ENCODE measurements at regions not wholly inside any gene's neighbourhood (a gene's known extent, or its start where the extent isn't known, plus 50 kb on each side); places are given as distances from the start of the nearest gene placed in this dataset.
"Not testable (repeated sequence)": the region's sequence is repeated elsewhere in the genome, so short reads cannot be mapped to it uniquely, and the experiment has no call there.

DNA sequence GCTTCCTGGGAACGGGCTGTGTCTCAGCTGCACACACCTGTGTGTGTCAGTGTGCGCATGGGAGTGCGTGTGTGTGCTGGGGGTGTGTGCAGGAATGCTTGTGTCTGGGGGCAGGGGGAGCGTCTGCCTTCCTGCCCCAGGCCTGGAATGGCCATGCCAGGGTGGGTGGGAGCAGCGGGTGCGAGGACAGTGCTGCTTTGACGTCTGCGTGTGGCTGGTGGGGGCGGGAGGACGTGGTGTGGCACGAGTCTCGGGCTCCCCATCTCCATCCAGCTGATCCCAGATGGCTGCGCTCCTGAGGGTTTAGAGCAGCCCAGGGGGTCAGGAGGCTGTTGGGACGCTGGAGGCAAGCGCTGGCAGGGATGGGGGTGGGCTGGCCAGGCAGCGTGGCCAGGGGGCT, 80.6 kb downstream of the TMEM121 start:
- not testable (repeated sequence) for H3K9ac ChIP-seq (ENCODE audit: insufficient read depth, low read length); H3K27ac ChIP-seq (ENCODE audit: insufficient read depth, low read length); H4K20me1 ChIP-seq (ENCODE audit: control insufficient read depth, extremely low read depth, insufficient read depth, low read length); H3K36me3 ChIP-seq (ENCODE audit: control insufficient read depth, insufficient read depth, low read length); H3K79me2 ChIP-seq (ENCODE audit: control insufficient read depth, insufficient read depth, low read length); H3K4me2 ChIP-seq (ENCODE audit: extremely low read depth, insufficient read depth, low read length); H2AFZ ChIP-seq (ENCODE audit: low read length); H3K9me3 ChIP-seq (ENCODE audit: control insufficient read depth, insufficient read depth, low read depth, low read length); H3K4me1 ChIP-seq (ENCODE audit: control insufficient read depth, extremely low read depth, insufficient read depth, low read length); DNase-seq (ENCODE audit: low read depth in 2 of 2); H3K4me3 ChIP-seq (replicated peaks in 1 of 4; ENCODE audit: control extremely low read depth in 1 of 4, insufficient read depth in 1 of 4, low read depth in 3 of 4, low read length in 4 of 4); H3K27me3 ChIP-seq (ENCODE audit: control insufficient read depth, insufficient read depth, low read length)

DNA sequence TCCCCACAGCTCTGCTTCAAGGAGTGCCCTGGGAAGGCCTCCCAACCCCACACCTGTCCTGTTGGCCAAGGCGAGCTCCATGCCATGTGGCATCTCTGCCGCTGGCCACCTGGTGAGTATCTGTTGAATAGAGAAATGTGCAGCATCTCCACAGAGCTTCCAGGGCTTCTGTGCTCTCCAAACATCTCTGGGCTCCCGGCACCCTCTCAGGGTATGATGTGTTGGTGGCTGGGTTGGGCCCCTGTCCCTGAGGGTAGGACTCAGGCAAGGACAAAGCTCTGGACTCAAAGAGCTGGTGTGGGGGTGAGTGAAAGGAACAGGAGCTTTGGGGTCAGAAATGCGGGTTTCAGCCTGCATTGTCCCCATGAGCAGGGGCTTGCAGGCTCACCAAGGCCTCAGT, 88.6 kb downstream of the TMEM121 start:
- H3K9me3 ChIP-seq (ENCODE audit: control insufficient read depth, insufficient read depth, low read depth, low read length); H3K4me1 ChIP-seq (ENCODE audit: control insufficient read depth, extremely low read depth, insufficient read depth, low read length); H3K27ac ChIP-seq (ENCODE audit: insufficient read depth, low read length); H3K4me2 ChIP-seq (ENCODE audit: extremely low read depth, insufficient read depth, low read length); H3K27me3 ChIP-seq (ENCODE audit: control insufficient read depth, insufficient read depth, low read length); H3K79me2 ChIP-seq (ENCODE audit: control insufficient read depth, insufficient read depth, low read length); H2AFZ ChIP-seq (ENCODE audit: low read length); H4K20me1 ChIP-seq (ENCODE audit: control insufficient read depth, extremely low read depth, insufficient read depth, low read length); H3K4me3 ChIP-seq (replicated peaks in 1 of 4; ENCODE audit: control extremely low read depth in 1 of 4, insufficient read depth in 1 of 4, low read depth in 3 of 4, low read length in 4 of 4); H3K36me3 ChIP-seq (ENCODE audit: control insufficient read depth, insufficient read depth, low read length); DNase-seq (ENCODE audit: low read depth in 2 of 2); H3K9ac ChIP-seq (ENCODE audit: insufficient read depth, low read length): not testable (repeated sequence)

DNA sequence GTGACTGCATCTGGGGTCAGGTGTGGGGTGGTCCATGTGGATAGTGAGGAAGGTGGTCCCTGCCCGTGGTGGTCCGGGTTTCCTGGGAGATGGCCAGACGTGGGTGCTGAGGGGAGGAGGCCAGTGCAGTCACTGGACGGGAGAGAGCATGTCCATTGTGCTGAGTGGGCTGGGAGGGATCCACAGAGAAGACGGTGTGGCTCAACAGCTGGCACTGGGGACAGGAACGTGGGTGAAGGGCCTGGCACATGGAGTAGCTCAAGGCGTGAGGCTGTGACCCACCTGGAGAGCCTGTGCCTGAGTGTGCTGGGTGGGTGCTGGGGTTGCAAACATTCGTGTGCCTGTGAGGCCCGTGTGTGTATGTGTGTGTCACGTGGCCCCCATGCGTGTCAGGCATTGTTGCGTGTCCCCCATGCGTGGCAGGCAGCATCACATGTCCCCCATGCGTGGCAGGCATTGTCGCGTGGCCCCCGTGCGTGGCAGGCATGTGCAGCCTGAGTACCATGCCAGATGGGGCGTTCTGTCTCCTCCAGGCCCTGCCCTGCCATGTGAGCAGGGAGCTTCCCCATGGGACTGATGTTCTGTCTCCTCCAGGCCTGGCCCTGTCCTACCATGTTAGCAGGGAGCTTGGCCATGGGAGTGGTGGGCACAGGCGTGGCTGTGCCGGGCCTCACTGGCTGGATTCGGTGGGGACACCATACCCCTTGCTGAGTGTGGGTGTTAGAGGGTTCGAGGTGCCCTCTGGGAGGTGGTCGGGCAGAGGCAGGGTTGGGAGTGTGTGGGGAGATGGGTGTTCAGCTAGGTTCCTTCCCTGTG, 89.8 kb downstream of the TMEM121 start:
- H3K79me2 ChIP-seq (ENCODE audit: control insufficient read depth, insufficient read depth, low read length); H3K9me3 ChIP-seq (ENCODE audit: control insufficient read depth, insufficient read depth, low read depth, low read length); H3K4me1 ChIP-seq (ENCODE audit: control insufficient read depth, extremely low read depth, insufficient read depth, low read length); H3K4me2 ChIP-seq (ENCODE audit: extremely low read depth, insufficient read depth, low read length); H3K27ac ChIP-seq (ENCODE audit: insufficient read depth, low read length); H3K27me3 ChIP-seq (ENCODE audit: control insufficient read depth, insufficient read depth, low read length); H3K36me3 ChIP-seq (ENCODE audit: control insufficient read depth, insufficient read depth, low read length); H4K20me1 ChIP-seq (ENCODE audit: control insufficient read depth, extremely low read depth, insufficient read depth, low read length); H3K4me3 ChIP-seq (replicated peaks in 1 of 4; ENCODE audit: control extremely low read depth in 1 of 4, insufficient read depth in 1 of 4, low read depth in 3 of 4, low read length in 4 of 4); H2AFZ ChIP-seq (ENCODE audit: low read length); H3K9ac ChIP-seq (ENCODE audit: insufficient read depth, low read length); DNase-seq (ENCODE audit: low read depth in 2 of 2): not testable (repeated sequence)

DNA sequence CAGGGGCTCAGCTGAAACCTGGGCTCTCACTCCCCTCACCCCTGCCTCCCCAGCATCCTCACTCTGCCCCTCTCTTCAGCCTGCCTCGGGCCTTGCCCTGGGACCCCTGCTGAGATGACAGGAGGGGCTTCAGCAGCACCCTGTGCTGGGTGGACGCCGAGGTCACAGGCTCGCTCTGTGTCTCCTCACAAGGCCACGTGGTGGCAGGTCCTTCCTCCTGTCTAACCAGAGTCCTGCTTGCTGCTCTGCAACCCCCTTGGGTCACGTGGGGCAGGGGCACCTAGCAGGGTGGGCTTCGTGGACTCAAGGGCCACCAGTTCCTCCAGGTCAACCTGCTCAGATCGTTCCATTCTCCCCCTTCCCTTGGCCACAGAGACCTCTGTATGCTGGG, 90.4 kb downstream of the TMEM121 start:
- Histone ChIP-seq H4K20me1 (ENCODE audit: control insufficient read depth, extremely low read depth, insufficient read depth, low read length) (no peaks in the 10 kb centered on the region), H3K27ac (ENCODE audit: insufficient read depth, low read length) (no peak overlapping the region), H3K4me3 (replicated peaks in 1 of 4; ENCODE audit: control extremely low read depth in 1 of 4, insufficient read depth in 1 of 4, low read depth in 3 of 4, low read length in 4 of 4) (no peak overlapping the region), H3K9me3 (ENCODE audit: control insufficient read depth, insufficient read depth, low read depth, low read length) (peaks cover 4% of the 10 kb centered on the region), H3K4me2 (ENCODE audit: extremely low read depth, insufficient read depth, low read length) (no peak overlapping the region), H3K36me3 (ENCODE audit: control insufficient read depth, insufficient read depth, low read length) (no peaks in the 10 kb centered on the region), H3K4me1 (ENCODE audit: control insufficient read depth, extremely low read depth, insufficient read depth, low read length) (no peaks in the 10 kb centered on the region), H3K9ac (ENCODE audit: insufficient read depth, low read length) (no peak overlapping the region), H3K79me2 (ENCODE audit: control insufficient read depth, insufficient read depth, low read length) (no peaks in the 10 kb centered on the region), H2AFZ (ENCODE audit: low read length) (no peak overlapping the region), H3K27me3 (ENCODE audit: control insufficient read depth, insufficient read depth, low read length) (no peaks in the 10 kb centered on the region)
- TF ChIP-seq EZH2 (IDR thresholded peaks at IDR 0.05; ENCODE audit: low read length, missing control alignments), result no peak
- TF ChIP-seq, protein P1, sequence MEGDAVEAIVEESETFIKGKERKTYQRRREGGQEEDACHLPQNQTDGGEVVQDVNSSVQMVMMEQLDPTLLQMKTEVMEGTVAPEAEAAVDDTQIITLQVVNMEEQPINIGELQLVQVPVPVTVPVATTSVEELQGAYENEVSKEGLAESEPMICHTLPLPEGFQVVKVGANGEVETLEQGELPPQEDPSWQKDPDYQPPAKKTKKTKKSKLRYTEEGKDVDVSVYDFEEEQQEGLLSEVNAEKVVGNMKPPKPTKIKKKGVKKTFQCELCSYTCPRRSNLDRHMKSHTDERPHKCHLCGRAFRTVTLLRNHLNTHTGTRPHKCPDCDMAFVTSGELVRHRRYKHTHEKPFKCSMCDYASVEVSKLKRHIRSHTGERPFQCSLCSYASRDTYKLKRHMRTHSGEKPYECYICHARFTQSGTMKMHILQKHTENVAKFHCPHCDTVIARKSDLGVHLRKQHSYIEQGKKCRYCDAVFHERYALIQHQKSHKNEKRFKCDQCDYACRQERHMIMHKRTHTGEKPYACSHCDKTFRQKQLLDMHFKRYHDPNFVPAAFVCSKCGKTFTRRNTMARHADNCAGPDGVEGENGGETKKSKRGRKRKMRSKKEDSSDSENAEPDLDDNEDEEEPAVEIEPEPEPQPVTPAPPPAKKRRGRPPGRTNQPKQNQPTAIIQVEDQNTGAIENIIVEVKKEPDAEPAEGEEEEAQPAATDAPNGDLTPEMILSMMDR (conservative IDR thresholded peaks at IDR 0.05 in 1 of 2, IDR thresholded peaks at IDR 0.05 in 1 of 2; ENCODE audit: low read depth in 1 of 2, low read length in 2 of 2), result no peak
- no peak for DNase-seq (ENCODE audit: low read depth in 2 of 2)
